ENCODE measurements at regions not wholly inside any gene's neighbourhood (a gene's known extent, or its start where the extent isn't known, plus 50 kb on each side); places are given as distances from the start of the nearest gene placed in this dataset.

- ATAC-seq (no peak), DNase-seq (no peak)
- no peak overlapping the region for H3K4me3 ChIP-seq
- intact Hi-C loops (cut with DNase I, micrococcal nuclease), result no loop called here
- peaks cover 84% of the 10 kb centered on the region for H3K9me3 ChIP-seq
- no peaks in the 10 kb centered on the region for H3K4me1 ChIP-seq (ENCODE audit: low read depth)
- H3K36me3 ChIP-seq (ENCODE audit: low read depth), result no peaks in the 10 kb centered on the region
- TF ChIP-seq, protein P1, sequence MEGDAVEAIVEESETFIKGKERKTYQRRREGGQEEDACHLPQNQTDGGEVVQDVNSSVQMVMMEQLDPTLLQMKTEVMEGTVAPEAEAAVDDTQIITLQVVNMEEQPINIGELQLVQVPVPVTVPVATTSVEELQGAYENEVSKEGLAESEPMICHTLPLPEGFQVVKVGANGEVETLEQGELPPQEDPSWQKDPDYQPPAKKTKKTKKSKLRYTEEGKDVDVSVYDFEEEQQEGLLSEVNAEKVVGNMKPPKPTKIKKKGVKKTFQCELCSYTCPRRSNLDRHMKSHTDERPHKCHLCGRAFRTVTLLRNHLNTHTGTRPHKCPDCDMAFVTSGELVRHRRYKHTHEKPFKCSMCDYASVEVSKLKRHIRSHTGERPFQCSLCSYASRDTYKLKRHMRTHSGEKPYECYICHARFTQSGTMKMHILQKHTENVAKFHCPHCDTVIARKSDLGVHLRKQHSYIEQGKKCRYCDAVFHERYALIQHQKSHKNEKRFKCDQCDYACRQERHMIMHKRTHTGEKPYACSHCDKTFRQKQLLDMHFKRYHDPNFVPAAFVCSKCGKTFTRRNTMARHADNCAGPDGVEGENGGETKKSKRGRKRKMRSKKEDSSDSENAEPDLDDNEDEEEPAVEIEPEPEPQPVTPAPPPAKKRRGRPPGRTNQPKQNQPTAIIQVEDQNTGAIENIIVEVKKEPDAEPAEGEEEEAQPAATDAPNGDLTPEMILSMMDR (IDR thresholded peaks at IDR 0.05), result no peak
Measured at GRCh38 chr7:57361406-57361805, 88.6 kb upstream of the ZNF716 start.

DNA sequence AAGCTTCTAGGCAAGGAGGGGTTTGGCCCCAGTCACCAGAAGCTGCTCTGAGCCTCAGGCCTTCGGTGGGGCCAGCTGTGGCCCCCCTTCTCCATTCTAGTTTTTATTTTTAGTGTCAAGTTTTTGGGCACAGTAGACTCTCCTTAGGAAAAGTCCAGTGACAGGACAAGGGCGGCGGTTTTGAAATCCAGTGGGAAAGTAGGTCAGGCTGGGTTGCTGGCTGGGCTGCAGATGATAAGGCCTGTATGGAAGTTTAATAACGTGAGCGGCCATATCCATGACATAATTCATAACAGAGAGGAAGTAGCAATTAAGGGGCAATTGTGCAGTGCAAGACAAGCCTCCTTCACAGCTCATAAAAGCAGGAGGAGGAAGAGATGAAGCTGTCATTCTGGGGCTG, 87.1 kb upstream of the ZNF716 start:
- no peak for DNase-seq
- Histone ChIP-seq H3K4me1 (ENCODE audit: low read depth) (no peaks in the 10 kb centered on the region), H3K4me3 (no peak overlapping the region), H3K36me3 (ENCODE audit: low read depth) (no peaks in the 10 kb centered on the region), H3K9me3 (peaks cover 86% of the 10 kb centered on the region)
- no peak for ATAC-seq
- TF ChIP-seq, protein P1 (IDR thresholded peaks at IDR 0.05), result no peak
- intact Hi-C loops (cut with DNase I, micrococcal nuclease), result no loop called here

DNA sequence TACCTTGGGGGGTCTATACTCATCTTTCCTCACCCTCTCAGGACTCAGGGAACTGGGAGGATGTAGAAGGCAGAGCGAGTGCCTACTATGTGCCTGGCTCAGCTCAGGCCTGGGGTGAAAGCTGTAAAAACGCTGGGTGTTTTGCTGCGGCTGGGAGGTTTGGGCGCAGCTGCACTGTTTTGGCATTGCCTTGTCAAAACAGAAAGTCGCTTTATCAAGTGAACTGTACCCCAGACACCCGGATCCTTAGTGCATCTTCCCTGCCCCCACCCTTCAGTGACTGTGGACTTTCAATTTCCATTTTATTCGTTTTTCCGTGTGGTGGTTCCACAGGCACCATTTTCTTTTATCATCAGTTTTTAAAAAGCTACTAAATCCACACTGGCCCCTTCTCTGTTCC, 86.7 kb upstream of the ZNF716 start:
- H3K4me1 ChIP-seq (ENCODE audit: low read depth), result no peaks in the 10 kb centered on the region
- intact Hi-C loops (cut with DNase I, micrococcal nuclease), result no loop called here
- no peak for DNase-seq

DNA sequence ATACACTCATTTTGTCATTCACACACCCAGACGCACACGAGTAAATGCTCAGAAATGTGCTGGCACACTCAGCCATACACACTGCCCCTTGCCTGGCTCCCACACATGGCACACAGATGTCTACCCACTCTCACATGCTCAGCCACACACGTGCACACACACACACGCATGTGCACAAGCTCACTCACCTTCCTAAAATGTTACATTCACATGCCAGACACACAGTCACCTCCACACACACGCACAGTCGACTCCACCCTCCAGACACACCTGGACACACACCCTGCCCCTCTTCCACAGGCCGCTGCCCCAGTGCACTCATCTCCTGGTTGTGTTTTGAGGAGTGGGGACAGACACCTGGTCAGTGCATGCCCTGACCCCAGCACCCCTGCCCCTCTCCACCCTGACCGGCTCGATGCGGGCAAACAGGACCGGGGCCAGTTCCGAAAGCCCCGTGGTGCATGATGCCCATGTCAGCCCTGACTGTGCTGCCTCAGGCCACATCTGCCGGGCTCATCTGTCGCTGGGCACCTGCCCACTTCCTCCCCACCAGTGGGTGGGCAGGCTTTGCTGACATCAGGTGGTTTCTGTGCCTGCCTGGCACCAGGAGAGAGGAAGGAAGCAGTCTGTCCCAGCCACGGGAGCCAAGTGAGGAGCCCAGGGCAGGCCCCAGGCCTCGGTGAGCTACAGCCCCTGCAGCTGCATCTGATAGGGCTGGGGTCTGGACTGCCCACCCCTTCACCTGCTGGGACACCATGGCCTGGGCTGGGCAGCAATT, 84.9 kb upstream of the ZNF716 start:
- Histone ChIP-seq H3K36me3 (ENCODE audit: low read depth) (no peaks in the 10 kb centered on the region), H3K4me1 (ENCODE audit: low read depth) (no peaks in the 10 kb centered on the region), H3K9me3 (peaks cover 83% of the 10 kb centered on the region), H3K4me3 (no peak overlapping the region)
- intact Hi-C loops (cut with DNase I, micrococcal nuclease), result no loop called here
- TF ChIP-seq, protein P1 (IDR thresholded peaks at IDR 0.05), result no peak
- no peak for DNase-seq
- ATAC-seq, result no peak

More for the DNA sequence above, 86.7 kb upstream of the ZNF716 start:
- Histone ChIP-seq H3K36me3 (ENCODE audit: low read depth) (no peaks in the 10 kb centered on the region), H3K9me3 (peaks cover 85% of the 10 kb centered on the region), H3K4me3 (no peak overlapping the region)
- ATAC-seq, result no peak
- TF ChIP-seq, protein P1 (IDR thresholded peaks at IDR 0.05), result no peak

DNA sequence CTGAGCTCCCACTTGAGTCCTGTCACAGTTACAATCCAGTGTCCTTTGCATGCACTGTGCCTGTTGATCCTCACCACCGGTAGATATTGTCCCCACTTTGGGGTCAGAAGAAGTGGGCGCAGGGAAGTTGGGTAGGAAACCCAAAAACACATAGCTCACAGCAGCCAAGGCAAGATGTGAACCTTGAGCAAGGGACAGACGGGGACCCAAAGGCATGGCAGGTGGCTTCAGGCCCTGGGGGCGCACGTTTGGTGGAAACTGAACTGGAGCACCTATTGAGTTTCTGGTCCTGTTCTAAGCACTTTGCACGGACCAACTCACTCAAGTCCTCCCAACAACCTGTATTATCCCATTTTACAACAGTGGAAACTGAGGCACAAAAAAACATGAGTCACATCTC, 82.8 kb upstream of the ZNF716 start:
- H3K9me3 ChIP-seq, result peaks cover 77% of the 10 kb centered on the region

More for the DNA sequence above, 82.8 kb upstream of the ZNF716 start:
- intact Hi-C loops (cut with DNase I, micrococcal nuclease), result no loop called here
- Histone ChIP-seq H3K4me3 (no peak overlapping the region), H3K36me3 (ENCODE audit: low read depth) (no peaks in the 10 kb centered on the region), H3K4me1 (ENCODE audit: low read depth) (no peaks in the 10 kb centered on the region)
- DNase-seq (no peak), ATAC-seq (no peak)
- TF ChIP-seq, protein P1 (IDR thresholded peaks at IDR 0.05), result no peak

Measured in mucosa of descending colon (tissue), 3 donors.